ENCODE measurements at regions not wholly inside any gene's neighbourhood (a gene's known extent, or its start where the extent isn't known, plus 50 kb on each side); places are given as distances from the start of the nearest gene placed in this dataset.

DNA sequence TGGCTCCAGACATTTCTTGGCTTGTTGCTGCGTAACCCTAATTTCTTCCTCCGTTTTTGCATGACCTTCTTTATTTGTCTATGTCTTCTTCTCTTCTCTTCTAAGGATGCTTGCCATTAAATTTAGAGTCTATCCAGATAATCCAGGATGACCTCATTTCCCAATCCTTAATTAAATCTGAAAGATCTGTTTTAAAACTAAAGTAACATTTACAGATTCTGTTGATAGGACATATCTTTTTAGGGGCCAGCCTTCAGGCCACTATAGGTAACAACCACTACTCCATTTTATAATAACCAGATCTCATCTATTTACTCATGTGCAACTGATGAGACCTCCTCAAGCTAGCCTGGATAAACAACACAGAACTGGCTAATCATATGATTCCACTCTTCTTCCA is 490.5 kb upstream of the SLC10A2 start:
- no peak overlapping the region for H3K4me3 Mint-ChIP-seq
- H3K4me1 Mint-ChIP-seq (ENCODE audit: low read depth) = no peaks in the 10 kb centered on the region
- H3K27me3 Mint-ChIP-seq (ENCODE audit: insufficient read depth) = no peaks in the 10 kb centered on the region
- H3K9me3 Mint-ChIP-seq = peaks cover 51% of the 10 kb centered on the region
- TF ChIP-seq, protein P1, sequence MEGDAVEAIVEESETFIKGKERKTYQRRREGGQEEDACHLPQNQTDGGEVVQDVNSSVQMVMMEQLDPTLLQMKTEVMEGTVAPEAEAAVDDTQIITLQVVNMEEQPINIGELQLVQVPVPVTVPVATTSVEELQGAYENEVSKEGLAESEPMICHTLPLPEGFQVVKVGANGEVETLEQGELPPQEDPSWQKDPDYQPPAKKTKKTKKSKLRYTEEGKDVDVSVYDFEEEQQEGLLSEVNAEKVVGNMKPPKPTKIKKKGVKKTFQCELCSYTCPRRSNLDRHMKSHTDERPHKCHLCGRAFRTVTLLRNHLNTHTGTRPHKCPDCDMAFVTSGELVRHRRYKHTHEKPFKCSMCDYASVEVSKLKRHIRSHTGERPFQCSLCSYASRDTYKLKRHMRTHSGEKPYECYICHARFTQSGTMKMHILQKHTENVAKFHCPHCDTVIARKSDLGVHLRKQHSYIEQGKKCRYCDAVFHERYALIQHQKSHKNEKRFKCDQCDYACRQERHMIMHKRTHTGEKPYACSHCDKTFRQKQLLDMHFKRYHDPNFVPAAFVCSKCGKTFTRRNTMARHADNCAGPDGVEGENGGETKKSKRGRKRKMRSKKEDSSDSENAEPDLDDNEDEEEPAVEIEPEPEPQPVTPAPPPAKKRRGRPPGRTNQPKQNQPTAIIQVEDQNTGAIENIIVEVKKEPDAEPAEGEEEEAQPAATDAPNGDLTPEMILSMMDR (IDR thresholded peaks at IDR 0.05) = no peak
- H3K36me3 Mint-ChIP-seq (ENCODE audit: low read depth) = peaks cover 5% of the 10 kb centered on the region; the same call in 1 of the 2 replicates
- H3K27ac Mint-ChIP-seq = no peak overlapping the region
- no peak for DNase-seq

DNA sequence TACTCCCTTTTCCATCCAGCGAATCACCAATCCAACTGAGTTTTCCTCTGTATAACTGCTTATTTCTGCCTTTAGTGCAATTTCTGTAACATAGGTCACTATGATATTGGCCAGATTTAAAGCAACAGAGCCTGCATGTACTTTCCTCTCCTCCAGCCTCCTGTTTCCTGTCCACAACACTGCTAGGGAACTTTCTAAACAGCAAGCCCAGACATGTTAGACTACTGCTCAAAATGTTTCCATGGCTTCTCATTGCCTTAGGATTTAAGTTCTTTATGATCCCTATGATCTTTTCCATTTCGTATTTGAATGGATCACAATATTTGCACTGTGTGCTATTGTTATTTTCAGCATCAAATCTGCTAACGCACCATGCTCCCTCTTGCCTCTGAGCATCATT is 481.7 kb upstream of the SLC10A2 start:
- DNase-seq = no peak
- Mint-ChIP-seq H3K4me1 (ENCODE audit: low read depth) (no peaks in the 10 kb centered on the region), H3K36me3 (ENCODE audit: low read depth) (peaks cover under 1% of the 10 kb centered on the region; the same call in 1 of the 2 replicates), H3K27ac (no peak overlapping the region), H3K4me3 (no peak overlapping the region), H3K27me3 (ENCODE audit: insufficient read depth) (no peaks in the 10 kb centered on the region), H3K9me3 (peaks cover 53% of the 10 kb centered on the region)
- TF ChIP-seq, protein P1 (IDR thresholded peaks at IDR 0.05) = no peak

DNA sequence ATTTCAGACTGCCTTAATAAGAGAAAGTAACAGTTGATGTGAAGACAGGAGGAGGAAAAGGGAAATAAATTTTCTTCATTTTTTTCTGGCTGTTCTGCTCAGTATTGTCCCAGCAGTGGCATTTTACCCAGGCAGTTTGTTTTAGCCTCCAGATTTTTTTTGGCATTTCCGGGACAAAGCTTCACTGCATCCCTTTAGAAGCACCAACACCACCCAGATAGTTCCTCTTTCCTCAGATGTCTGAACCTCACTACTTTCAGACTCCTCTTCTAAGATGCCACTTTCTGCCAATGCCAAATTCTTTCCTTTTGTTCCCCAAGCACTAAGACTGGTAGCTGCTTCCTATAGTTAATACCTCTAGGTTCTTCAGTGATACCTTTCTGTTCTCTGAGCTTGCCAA is 480.1 kb upstream of the SLC10A2 start:
- TF ChIP-seq, protein P1 (IDR thresholded peaks at IDR 0.05) = no peak
- no peak for DNase-seq
- H3K27ac Mint-ChIP-seq = no peak overlapping the region
- H3K4me3 Mint-ChIP-seq = no peak overlapping the region
- peaks cover 5% of the 10 kb centered on the region; the same call in 1 of the 2 replicates for H3K36me3 Mint-ChIP-seq (ENCODE audit: low read depth)
- H3K4me1 Mint-ChIP-seq (ENCODE audit: low read depth) = no peaks in the 10 kb centered on the region
- no peaks in the 10 kb centered on the region for H3K27me3 Mint-ChIP-seq (ENCODE audit: insufficient read depth)
- peaks cover 56% of the 10 kb centered on the region for H3K9me3 Mint-ChIP-seq

DNA sequence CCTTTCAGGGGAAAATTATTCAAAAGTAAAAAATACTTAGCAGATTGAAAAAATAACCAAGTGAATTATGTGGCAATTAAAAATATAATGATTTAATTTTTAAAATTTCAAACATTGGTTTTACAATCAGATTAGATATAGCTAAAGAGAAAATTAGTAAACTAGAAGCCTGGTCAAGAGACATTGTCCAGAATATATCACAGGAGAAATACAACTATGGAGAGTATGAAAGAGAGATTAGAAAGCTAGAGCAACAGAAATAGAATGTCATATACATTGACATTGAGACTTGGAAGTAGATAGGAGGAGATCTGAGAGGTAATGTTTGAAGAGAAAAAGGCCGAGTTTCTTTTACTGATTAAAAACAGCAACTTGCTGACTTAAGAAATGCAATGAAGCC is 476.4 kb upstream of the SLC10A2 start:
- H3K36me3 Mint-ChIP-seq (ENCODE audit: low read depth) = peaks cover 5% of the 10 kb centered on the region; the same call in 1 of the 2 replicates
- peaks cover 54% of the 10 kb centered on the region for H3K9me3 Mint-ChIP-seq
- H3K27ac Mint-ChIP-seq = no peak overlapping the region
- no peak for DNase-seq
- H3K4me3 Mint-ChIP-seq = no peak overlapping the region
- no peaks in the 10 kb centered on the region; the same call in 1 of the 2 replicates for H3K27me3 Mint-ChIP-seq (ENCODE audit: insufficient read depth)
- TF ChIP-seq, protein P1 (IDR thresholded peaks at IDR 0.05) = no peak
- no peaks in the 10 kb centered on the region for H3K4me1 Mint-ChIP-seq (ENCODE audit: low read depth)

DNA sequence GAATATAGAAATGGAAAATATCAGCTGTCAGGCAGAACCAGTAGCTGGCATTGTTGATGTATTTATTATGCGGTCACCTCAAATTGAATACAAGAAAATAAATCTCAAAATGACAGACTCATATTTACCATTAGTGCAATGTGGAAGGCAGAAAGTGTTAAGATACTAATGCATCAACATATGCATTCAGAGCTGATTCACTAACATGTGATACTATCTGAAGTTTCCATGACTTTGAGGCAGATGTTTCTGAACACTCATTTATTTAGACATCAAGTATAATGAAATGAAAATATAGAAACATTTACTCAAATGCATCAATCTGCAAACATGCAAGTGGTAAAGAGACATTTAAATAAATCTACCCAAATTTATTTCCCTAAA is 474.2 kb upstream of the SLC10A2 start:
- Mint-ChIP-seq H3K36me3 (ENCODE audit: low read depth) (peaks cover 5% of the 10 kb centered on the region; the same call in 1 of the 2 replicates), H3K4me3 (no peak overlapping the region), H3K9me3 (peaks cover 59% of the 10 kb centered on the region), H3K4me1 (ENCODE audit: low read depth) (no peaks in the 10 kb centered on the region), H3K27me3 (ENCODE audit: insufficient read depth) (no peaks in the 10 kb centered on the region; the same call in 1 of the 2 replicates), H3K27ac (no peak overlapping the region)
- TF ChIP-seq, protein P1 (IDR thresholded peaks at IDR 0.05) = no peak
- no peak for DNase-seq
